Suprapubic skin (tissue), 4 donors: ENCODE measurements at regions not wholly inside any gene's neighbourhood (a gene's known extent, or its start where the extent isn't known, plus 50 kb on each side); places are given as distances from the start of the nearest gene placed in this dataset.

ENCODE experiments used
- DNase-seq, 2 donors: peaks; one replicate each; pipeline ENCODE4 v3.0.0-alpha.2; 2019; ENCODE audit warnings: low spot score in 2 of 2
- H3K27ac ChIP-seq: fragments of 200-600 bp; sonication (generic); one replicate; pipeline ENCODE4 v1.5.1; 2019
- H3K27me3 ChIP-seq: fragments of 200-600 bp; sonication (generic); one replicate; pipeline ENCODE4 v1.5.1; 2019
- H3K36me3 ChIP-seq: fragments of 200-600 bp; sonication (generic); one replicate; pipeline ENCODE4 v1.5.1; 2019
- H3K4me1 ChIP-seq: fragments of 200-600 bp; sonication (generic); one replicate; pipeline ENCODE4 v1.5.1; 2019
- H3K4me3 ChIP-seq: fragments of 200-600 bp; sonication (generic); one replicate; pipeline ENCODE4 v1.5.1; 2019; ENCODE audit warnings: mild to moderate bottlenecking
- H3K9me3 ChIP-seq: fragments of 200-600 bp; sonication (generic); one replicate; pipeline ENCODE4 v1.5.1; 2019
- CTCF ChIP-seq, 2 donors: fragments of 200-600 bp in 1 of 2; fragments of 450-650 bp in 1 of 2; sonication (generic) in 1 of 2; IDR thresholded peaks; one replicate each; pipeline ENCODE4 v1.5.1; 2016 to 2019; ENCODE audit warnings: antibody characterized with exemption in 2 of 2, mild to moderate bottlenecking in 1 of 2, moderate library complexity in 1 of 2
- EP300 ChIP-seq: sonication (generic); formaldehyde crosslinking; IDR thresholded peaks from one replicate; pipeline ENCODE4 v1.6.1; 2017; ENCODE audit warnings: antibody characterized with exemption
- POLR2A ChIP-seq, 2 donors: fragments of 450-650 bp; IDR thresholded peaks; one replicate each; pipeline ENCODE4 v1.6.1; 2017; ENCODE audit warnings: antibody characterized with exemption in 2 of 2, mild to moderate bottlenecking in 2 of 2, moderate library complexity in 2 of 2
- POLR2AphosphoS5 ChIP-seq, 3 donors: sonication (generic); formaldehyde crosslinking; IDR thresholded peaks; one replicate each; pipeline ENCODE4 v1.6.1; 2017; ENCODE audit warnings: antibody characterized with exemption in 3 of 3
- WGBS: methylation state at CpG from one replicate; pipeline ENCODE4 v1.1.5; 2018; 5-methylcytosine and 5-hydroxymethylcytosine counted together

GRCh38 chr21:31460980-31461379, 116.9 kb upstream of the TIAM1 start:
- Histone ChIP-seq H3K36me3 (no peaks in the 10 kb centered on the region), H3K4me3 (no peak overlapping the region), H3K4me1 (no peaks in the 10 kb centered on the region), H3K27me3 (no peaks in the 10 kb centered on the region), H3K9me3 (no peaks in the 10 kb centered on the region), H3K27ac (no peak overlapping the region)
- TF ChIP-seq POLR2A (IDR thresholded peaks at IDR 0.05) (no peak), CTCF (IDR thresholded peaks at IDR 0.05) (no peak), EP300 (no peak), POLR2AphosphoS5 (IDR thresholded peaks at IDR 0.05) (no peak)
- WGBS, result 88% methylated on average over 10 of the region's 10 CpGs
- DNase-seq, result no peak

DNA sequence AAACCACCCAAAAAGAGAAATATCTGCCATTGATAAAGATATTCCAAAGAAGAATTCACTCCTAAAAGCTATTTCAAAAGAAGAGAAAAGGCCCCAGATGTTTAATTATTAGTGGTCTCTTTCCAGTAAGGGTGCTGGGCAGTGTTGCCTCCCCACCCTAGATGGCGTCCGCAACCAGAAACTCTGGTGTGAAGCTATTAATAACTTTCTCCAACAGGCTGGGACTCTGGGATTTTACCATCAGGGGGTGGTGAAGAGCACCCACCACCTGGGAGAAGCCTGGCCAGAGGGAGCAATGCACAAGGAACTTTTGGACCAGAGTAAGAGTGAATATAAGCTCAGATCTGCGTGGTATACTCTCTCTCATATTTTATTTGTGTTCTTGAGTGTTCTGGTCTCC, 115.4 kb upstream of the TIAM1 start:
- Histone ChIP-seq H3K27ac (no peak overlapping the region), H3K4me1 (no peaks in the 10 kb centered on the region), H3K27me3 (no peaks in the 10 kb centered on the region), H3K9me3 (no peaks in the 10 kb centered on the region), H3K4me3 (no peak overlapping the region), H3K36me3 (no peaks in the 10 kb centered on the region)
- TF ChIP-seq EP300 (no peak), POLR2AphosphoS5 (IDR thresholded peaks at IDR 0.05) (no peak), POLR2A (IDR thresholded peaks at IDR 0.05) (no peak), CTCF (IDR thresholded peaks at IDR 0.05) (no peak)
- DNase-seq, result no peak
- WGBS, result 94% methylated on average over 3 of the region's 3 CpGs

DNA sequence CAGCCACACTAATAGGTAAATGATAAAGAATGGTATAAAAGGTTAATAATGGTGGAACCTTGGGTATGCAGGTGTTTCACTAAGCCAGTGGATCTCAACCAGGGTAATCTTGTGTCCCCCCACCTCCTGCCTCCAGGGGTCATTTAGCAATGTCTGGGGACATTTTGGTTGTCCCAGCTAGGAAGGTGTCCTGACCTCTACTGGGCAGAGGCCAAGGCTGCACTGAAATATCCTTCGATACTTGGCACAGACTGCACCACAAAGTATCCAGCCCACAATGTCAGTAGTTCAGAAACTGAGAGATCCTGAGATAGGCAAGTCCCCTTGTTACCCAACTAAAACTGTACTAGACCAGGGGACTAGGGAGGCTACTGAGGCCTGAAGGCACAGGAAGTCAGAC, 113.6 kb upstream of the TIAM1 start:
- no peak overlapping the region for H3K4me3 ChIP-seq
- no peak for TF ChIP-seq EP300
- no peak for TF ChIP-seq CTCF (IDR thresholded peaks at IDR 0.05)
- no peak for TF ChIP-seq POLR2AphosphoS5 (IDR thresholded peaks at IDR 0.05)
- TF ChIP-seq POLR2A (IDR thresholded peaks at IDR 0.05), result no peak
- WGBS, result no CpG with 5 or more reads among the region's 1 CpG

DNA sequence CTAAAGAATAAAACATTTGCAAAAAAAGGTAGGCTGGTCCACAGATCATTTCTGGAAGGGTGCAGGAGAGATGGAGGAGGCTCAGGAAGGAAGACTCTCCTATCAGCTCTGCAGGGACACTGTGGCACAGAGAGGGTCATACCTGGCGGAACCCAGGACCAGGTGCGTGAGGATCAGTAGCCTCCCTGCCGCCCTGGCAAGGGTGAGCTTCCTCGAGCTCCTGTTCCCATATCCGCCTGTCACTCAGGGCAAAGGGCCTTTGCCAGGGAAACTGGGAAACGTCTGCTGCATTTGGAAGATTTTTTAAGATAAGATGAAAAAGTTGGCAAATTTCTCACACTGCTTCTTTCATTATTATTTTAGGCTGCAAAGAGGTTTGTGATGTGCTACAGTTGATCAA, 112.1 kb upstream of the TIAM1 start:
- no peaks in the 10 kb centered on the region for H3K4me1 ChIP-seq
- H3K27me3 ChIP-seq, result no peaks in the 10 kb centered on the region
- DNase-seq, result no peak
- H3K4me3 ChIP-seq, result no peak overlapping the region
- no peaks in the 10 kb centered on the region for H3K9me3 ChIP-seq
- no peak overlapping the region for H3K27ac ChIP-seq
- no peaks in the 10 kb centered on the region for H3K36me3 ChIP-seq
- 57% methylated on average over 6 of the region's 6 CpGs for WGBS
- TF ChIP-seq POLR2AphosphoS5 (IDR thresholded peaks at IDR 0.05) (no peak), POLR2A (IDR thresholded peaks at IDR 0.05) (no peak), EP300 (no peak), CTCF (IDR thresholded peaks at IDR 0.05) (no peak)

More for the DNA sequence above, 113.6 kb upstream of the TIAM1 start:
- Histone ChIP-seq H3K36me3 (no peaks in the 10 kb centered on the region), H3K4me1 (no peaks in the 10 kb centered on the region), H3K27me3 (no peaks in the 10 kb centered on the region), H3K9me3 (no peaks in the 10 kb centered on the region), H3K27ac (no peak overlapping the region)
- no peak for DNase-seq

- Histone ChIP-seq H3K27me3 (no peaks in the 10 kb centered on the region), H3K27ac (no peak overlapping the region), H3K4me1 (no peaks in the 10 kb centered on the region), H3K36me3 (no peaks in the 10 kb centered on the region), H3K4me3 (no peak overlapping the region), H3K9me3 (no peaks in the 10 kb centered on the region)
- no peak for DNase-seq
- TF ChIP-seq POLR2A (IDR thresholded peaks at IDR 0.05) (no peak), CTCF (IDR thresholded peaks at IDR 0.05) (no peak), POLR2AphosphoS5 (IDR thresholded peaks at IDR 0.05) (no peak), EP300 (no peak)
- 81% methylated on average over 4 of the region's 4 CpGs for WGBS
These were observed 111.4 kb upstream of the TIAM1 start for GRCh38 chr21:31455506-31455905.
